K562 (cell line): ENCODE measurements at regions not wholly inside any gene's neighbourhood (a gene's known extent, or its start where the extent isn't known, plus 50 kb on each side); places are given as distances from the start of the nearest gene placed in this dataset.
"Not testable (repeated sequence)": the region's sequence is repeated elsewhere in the genome, so short reads cannot be mapped to it uniquely, and the experiment has no call there.

Experiments
- ATAC-seq: fragments of 200-7000 bp; cut with Tn5 transposase; 3 replicates; pipeline ENCODE4 v1.9.1; 2020; ENCODE audit warnings: moderate library complexity
- BruUV-seq: library from RNA; stranded (reverse); fragments of 400-500 nt; replicated peaks from 2 replicates; lab custom pipeline; 2021; lab: Mats Ljungman, UMichigan
- CTCF ChIA-PET: fragments of 300-600 bp; formaldehyde crosslinking; extraction: SDS; loops from one replicate; lab custom pipeline; 2021; ENCODE audit warnings: low intra/inter-chr PET ratio; lab: Yijun Ruan, JAX
- POLR2A ChIA-PET: fragments of 300-600, 350-650 bp; sonication (Branson Sonifier 250); formaldehyde crosslinking; extraction: SDS; loops from one replicate; lab custom pipeline; 2021; ENCODE audit warnings: antibody characterized with exemption, inconsistent platforms; lab: Yijun Ruan, JAX
- DNase-seq, 4 experiments: peaks; one replicate each; pipeline versions ENCODE4 v3.0.0 to v3.0.0-alpha.2; 2011 to 2018; ENCODE audit warnings: low spot score in 3 of 4, mixed read lengths in 3 of 4; ENCODE audit errors: extremely low read depth in 1 of 4
- FAIRE-seq: peaks from 2 replicates; lab custom pipeline; 2011; peaks lifted over from hg19 to GRCh38; lab: Jason Lieb, UNC
- H2AFZ ChIP-seq: 2 replicates; pipeline ENCODE4 v1.6.0; 2011; ENCODE audit warnings: low read depth, low read length, control low read depth, inconsistent platforms
- H3K27ac ChIP-seq: fragments of 200-600 bp; 3 replicates; pipeline ENCODE4 v1.8.0; 2011; ENCODE audit warnings: low read depth, mild to moderate bottlenecking, control low read depth, inconsistent platforms, low read length, moderate library complexity, mixed read lengths; ENCODE audit errors: extremely low read depth
- H3K27me3 ChIP-seq, 2 experiments: fragments of 300-600 bp in 1 of 2; 2 replicates in 1 of 2; 3 replicates in 1 of 2; pipeline versions ENCODE4 v1.6.0 to v1.8.0; 2011; ENCODE audit warnings: inconsistent platforms in 2 of 2, low read length in 2 of 2, mild to moderate bottlenecking in 1 of 2, mixed read lengths in 1 of 2, moderate library complexity in 1 of 2; ENCODE audit not compliant: control insufficient read depth in 2 of 2, insufficient read depth in 2 of 2
- H3K36me3 ChIP-seq: fragments of 300-600 bp; 3 replicates; pipeline ENCODE4 v1.8.0; 2011; ENCODE audit warnings: mild to moderate bottlenecking, low read length, inconsistent platforms; ENCODE audit not compliant: control insufficient read depth, insufficient read depth
- H3K4me1 ChIP-seq, 2 experiments: fragments of 200-600 bp in 1 of 2; replicated peaks in 1 of 2; 2 replicates in 1 of 2; 3 replicates in 1 of 2; pipeline versions ENCODE4 v1.5.1 to v1.8.0; 2011; ENCODE audit warnings: inconsistent platforms in 2 of 2, low read length in 2 of 2, mild to moderate bottlenecking in 1 of 2, mixed read lengths in 1 of 2, moderate library complexity in 1 of 2; ENCODE audit not compliant: control insufficient read depth in 2 of 2, insufficient read depth in 2 of 2
- H3K4me2 ChIP-seq: 2 replicates; pipeline ENCODE4 v1.6.1; 2011; ENCODE audit warnings: low read length, control low read depth, inconsistent platforms, mixed read lengths; ENCODE audit not compliant: insufficient read depth
- H3K4me3 ChIP-seq: fragments of 200-600 bp; sonication (generic), shearing (Covaris generic); 2 replicates; pipeline ENCODE4 v1.5.1; 2016; ENCODE audit warnings: control low read depth, inconsistent platforms
- H3K79me2 ChIP-seq: fragments of 200-600 bp; 3 replicates; pipeline ENCODE4 v1.8.0; 2011; ENCODE audit warnings: low read length, inconsistent platforms; ENCODE audit not compliant: control insufficient read depth, insufficient read depth
- H3K9ac ChIP-seq, 2 experiments: 2 replicates each; pipeline versions ENCODE4 v1.6.0 to v1.6.1; 2011; ENCODE audit warnings: low read depth in 2 of 2, low read length in 2 of 2, control low read depth in 1 of 2, inconsistent platforms in 1 of 2, mild to moderate bottlenecking in 1 of 2, mixed read lengths in 1 of 2; ENCODE audit not compliant: insufficient read depth in 1 of 2
- H3K9me1 ChIP-seq: one replicate; pipeline ENCODE4 v1.6.0; 2011; ENCODE audit warnings: inconsistent platforms, mild to moderate bottlenecking, low read length, moderate library complexity; ENCODE audit not compliant: control insufficient read depth, insufficient read depth
- H3K9me3 ChIP-seq: replicated peaks from 2 replicates; pipeline ENCODE4 v1.5.1; 2011; ENCODE audit warnings: low read depth, low read length, inconsistent platforms; ENCODE audit not compliant: control insufficient read depth, insufficient read depth
- H4K20me1 ChIP-seq: replicated peaks from 2 replicates; pipeline ENCODE4 v1.6.1; 2011; ENCODE audit warnings: low read length, inconsistent platforms, mixed read lengths; ENCODE audit not compliant: control insufficient read depth, insufficient read depth
- FOXP1 ChIP-seq: sonication (generic); formaldehyde crosslinking; IDR thresholded peaks from 2 replicates; pipeline ENCODE4 v1.8.0; 2022; ENCODE audit warnings: mild to moderate bottlenecking, missing genetic modification reagents
- MEF2D ChIP-seq: conservative IDR thresholded peaks from 2 replicates; pipeline ENCODE4 v1.6.1; 2016; ENCODE audit warnings: low read depth, missing genetic modification characterization, missing compliant biosample characterization
- RBM34 ChIP-seq: fragments of 200-400 bp; formaldehyde crosslinking; IDR thresholded peaks from 2 replicates; pipeline ENCODE4 v1.6.1; 2018; ENCODE audit warnings: low read length, borderline replicate concordance; ENCODE audit not compliant: insufficient read depth
- SMARCE1 ChIP-seq: fragments of 450-650 bp; IDR thresholded peaks from 2 replicates; pipeline ENCODE4 v1.7.1; 2016; ENCODE audit warnings: mild to moderate bottlenecking
- SRSF3 ChIP-seq: fragments of 200-400 bp; formaldehyde crosslinking; IDR thresholded peaks from 2 replicates; pipeline ENCODE4 v1.6.1; 2016; ENCODE audit warnings: mild to moderate bottlenecking, low read length, moderate library complexity; ENCODE audit not compliant: insufficient read depth
- TAF9B ChIP-seq: fragments of 450-650 bp; IDR thresholded peaks from 2 replicates; pipeline ENCODE4 v1.6.1; 2018; ENCODE audit warnings: mild to moderate bottlenecking; ENCODE audit not compliant: partially characterized antibody
- ZBTB1 ChIP-seq: sonication (generic); formaldehyde crosslinking; IDR thresholded peaks from 2 replicates; pipeline ENCODE4 v1.8.1; 2023; ENCODE audit warnings: missing genetic modification reagents, low read depth, mild to moderate bottlenecking, borderline replicate concordance
- ZBTB5 ChIP-seq: fragments of 450-650 bp; IDR thresholded peaks from 2 replicates; pipeline ENCODE4 v1.6.1; 2017; ENCODE audit warnings: antibody characterized with exemption
- ZC3H4 ChIP-seq: sonication (generic); formaldehyde crosslinking; IDR thresholded peaks from 2 replicates; pipeline ENCODE4 v1.9.0; 2021; ENCODE audit warnings: missing genetic modification reagents, borderline replicate concordance
- WGBS: fragments of 100-300 bp; shearing (Covaris generic); methylation state at CpG from one replicate; pipeline ENCODE4 v1.1.6; 2016; ENCODE audit warnings: low coverage, mixed read lengths; ENCODE audit not compliant: insufficient coverage; ENCODE audit errors: missing lambda C conversion rate; 5-methylcytosine and 5-hydroxymethylcytosine counted together
- in situ Hi-C: fragments of 300-500 bp; cut with MboI; formaldehyde crosslinking; loops from 4 replicates; pipeline ENCODE4 v1.15.0; 2018; ENCODE audit warnings: inconsistent platforms, mixed read lengths
- intact Hi-C: fragments of 100-400 bp; cut with micrococcal nuclease; formaldehyde crosslinking; loops from 2 replicates; pipeline ENCODE4 v1.14.2; 2022

- in situ Hi-C loops, result no loop called here
- intact Hi-C loops, result no loop called here
- Histone ChIP-seq H3K9me1 (no peaks in the 10 kb centered on the region), H3K9me3 (0 out of 2 replicates have a peak, but pooled peaks cover 2% of the 10 kb centered on the region), H3K4me3 (no peak overlapping the region), H3K27me3 (no peaks in the 10 kb centered on the region), H2AFZ (no peak overlapping the region), H3K4me1 (no peaks in the 10 kb centered on the region), H4K20me1 (no peaks in the 10 kb centered on the region), H3K4me2 (no peak overlapping the region), H3K27ac (no peak overlapping the region), H3K36me3 (no peaks in the 10 kb centered on the region), H3K9ac (no peak overlapping the region), H3K79me2 (no peaks in the 10 kb centered on the region)
- TF ChIP-seq ZC3H4 (CRISPR knock-in tag) (no peak), SMARCE1 (no peak), SRSF3 (no peak), MEF2D (tag) (no peak), FOXP1 (no peak), ZBTB1 (CRISPR knock-in tag) (no peak), TAF9B (no peak), ZBTB5 (no peak), RBM34 (no peak)
- no peak for ATAC-seq
- ChIA-PET POLR2A (no interaction called here), CTCF (no interaction called here)
- DNase-seq, result no peak
- no TSS peak for BruUV-seq
- no peak for FAIRE-seq
Observed at GRCh38 chr3:27040674-27041073, 328.5 kb downstream of the NEK10 start.

GRCh38 chr3:27042541-27042940 is 326.6 kb downstream of the NEK10 start:
- H3K9me1 ChIP-seq, CTCF ChIA-PET, intact Hi-C loops, H4K20me1 ChIP-seq, H3K36me3 ChIP-seq, FAIRE-seq, H3K4me2 ChIP-seq, H3K4me1 ChIP-seq, H3K9me3 ChIP-seq, ATAC-seq, H3K27ac ChIP-seq, H3K27me3 ChIP-seq, POLR2A ChIA-PET, DNase-seq, in situ Hi-C loops, BruUV-seq, H3K9ac ChIP-seq, H2AFZ ChIP-seq, H3K79me2 ChIP-seq, H3K4me3 ChIP-seq: not testable (repeated sequence)
- WGBS, result 0% methylated on average over 2 of the region's 2 CpGs
